Astrocyte (in vitro differentiated cells and primary cell): ENCODE measurements at regions not wholly inside any gene's neighbourhood (a gene's known extent, or its start where the extent isn't known, plus 50 kb on each side); places are given as distances from the start of the nearest gene placed in this dataset.
"Not testable (repeated sequence)": the region's sequence is repeated elsewhere in the genome, so short reads cannot be mapped to it uniquely, and the experiment has no call there.

Experiments
- EZH2 ChIP-seq: IDR thresholded peaks from 2 replicates; pipeline ENCODE4 v1.6.1; 2012; ENCODE audit warnings: mild to moderate bottlenecking, low read length, inconsistent platforms; ENCODE audit not compliant: insufficient read depth
- TF ChIP-seq, protein P1 (sequence below): IDR thresholded peaks from 2 replicates; pipeline ENCODE4 v1.5.1; 2011; ENCODE audit warnings: low read depth, mild to moderate bottlenecking, inconsistent platforms, low read length, moderate library complexity; ENCODE audit not compliant: insufficient read depth

DNA sequence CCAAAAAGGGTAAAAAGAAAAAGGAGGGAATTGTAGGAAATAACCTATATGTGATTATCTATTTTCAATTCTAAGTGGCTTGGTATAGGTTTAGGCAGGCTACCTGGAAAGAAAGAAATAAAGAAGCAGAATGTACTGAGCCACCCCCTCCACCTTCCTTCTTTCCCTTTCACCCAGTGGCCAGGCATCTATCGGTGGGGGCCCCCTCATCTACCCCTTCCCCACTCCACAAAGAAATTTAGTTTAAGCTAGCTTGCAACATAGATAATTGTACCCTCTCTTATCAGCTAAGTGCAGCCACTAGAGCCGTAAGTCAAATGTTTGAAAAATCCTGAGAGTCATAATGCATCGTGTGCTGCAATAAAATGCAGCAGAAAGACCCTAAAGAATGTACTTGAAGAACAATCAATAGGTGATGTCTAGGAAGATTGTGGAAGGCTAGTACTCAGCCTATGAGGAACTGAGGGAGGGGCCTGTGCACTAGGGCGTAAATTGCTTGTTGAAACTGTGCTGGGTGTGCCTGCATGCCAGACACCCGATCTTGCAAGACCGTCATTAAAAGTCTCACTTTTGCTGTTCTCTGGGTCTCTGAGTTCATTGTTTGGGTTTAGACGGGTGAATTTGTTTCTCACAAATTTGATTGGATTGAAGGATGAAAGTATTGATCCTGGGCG lies 53.0 kb downstream of the PPIAL4D start:
- TF ChIP-seq, protein P1, sequence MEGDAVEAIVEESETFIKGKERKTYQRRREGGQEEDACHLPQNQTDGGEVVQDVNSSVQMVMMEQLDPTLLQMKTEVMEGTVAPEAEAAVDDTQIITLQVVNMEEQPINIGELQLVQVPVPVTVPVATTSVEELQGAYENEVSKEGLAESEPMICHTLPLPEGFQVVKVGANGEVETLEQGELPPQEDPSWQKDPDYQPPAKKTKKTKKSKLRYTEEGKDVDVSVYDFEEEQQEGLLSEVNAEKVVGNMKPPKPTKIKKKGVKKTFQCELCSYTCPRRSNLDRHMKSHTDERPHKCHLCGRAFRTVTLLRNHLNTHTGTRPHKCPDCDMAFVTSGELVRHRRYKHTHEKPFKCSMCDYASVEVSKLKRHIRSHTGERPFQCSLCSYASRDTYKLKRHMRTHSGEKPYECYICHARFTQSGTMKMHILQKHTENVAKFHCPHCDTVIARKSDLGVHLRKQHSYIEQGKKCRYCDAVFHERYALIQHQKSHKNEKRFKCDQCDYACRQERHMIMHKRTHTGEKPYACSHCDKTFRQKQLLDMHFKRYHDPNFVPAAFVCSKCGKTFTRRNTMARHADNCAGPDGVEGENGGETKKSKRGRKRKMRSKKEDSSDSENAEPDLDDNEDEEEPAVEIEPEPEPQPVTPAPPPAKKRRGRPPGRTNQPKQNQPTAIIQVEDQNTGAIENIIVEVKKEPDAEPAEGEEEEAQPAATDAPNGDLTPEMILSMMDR, result not testable (repeated sequence)
- TF ChIP-seq EZH2, result not testable (repeated sequence)
